Mucosa of rectum (tissue), 2 donors: ENCODE measurements at regions not wholly inside any gene's neighbourhood (a gene's known extent, or its start where the extent isn't known, plus 50 kb on each side); places are given as distances from the start of the nearest gene placed in this dataset.

Experiments
- H3K27ac ChIP-seq, 2 donors: one replicate each; pipeline ENCODE4 v1.7.0; 2013; ENCODE audit warnings: inconsistent platforms in 2 of 2, low read depth in 2 of 2, low read length in 2 of 2
- H3K27me3 ChIP-seq, 2 donors: one replicate each; pipeline ENCODE4 v1.7.0; 2013; ENCODE audit warnings: low read length in 2 of 2; ENCODE audit not compliant: control insufficient read depth in 2 of 2, insufficient read depth in 2 of 2
- H3K36me3 ChIP-seq, 2 donors: one replicate each; pipeline ENCODE4 v1.7.0; 2013; ENCODE audit warnings: low read length in 2 of 2; ENCODE audit not compliant: control insufficient read depth in 2 of 2, insufficient read depth in 2 of 2
- H3K4me1 ChIP-seq, 2 donors: one replicate each; pipeline ENCODE4 v1.7.0; 2013; ENCODE audit warnings: low read length in 2 of 2, mild to moderate bottlenecking in 1 of 2; ENCODE audit not compliant: control insufficient read depth in 2 of 2, insufficient read depth in 2 of 2
- H3K4me3 ChIP-seq, 2 donors: one replicate each; pipeline ENCODE4 v1.7.0; 2013; ENCODE audit warnings: low read length in 2 of 2
- H3K9ac ChIP-seq, 2 donors: one replicate each; pipeline ENCODE4 v1.7.0; 2013; ENCODE audit warnings: low read length in 2 of 2, low read depth in 1 of 2, mild to moderate bottlenecking in 1 of 2
- H3K9me3 ChIP-seq, 2 donors: one replicate each; pipeline ENCODE4 v1.7.0; 2013; ENCODE audit warnings: low read length in 2 of 2; ENCODE audit not compliant: control insufficient read depth in 2 of 2
- donor health status: healthy.
- donor health status: Normal muscosa, but diverticular disease.

DNA sequence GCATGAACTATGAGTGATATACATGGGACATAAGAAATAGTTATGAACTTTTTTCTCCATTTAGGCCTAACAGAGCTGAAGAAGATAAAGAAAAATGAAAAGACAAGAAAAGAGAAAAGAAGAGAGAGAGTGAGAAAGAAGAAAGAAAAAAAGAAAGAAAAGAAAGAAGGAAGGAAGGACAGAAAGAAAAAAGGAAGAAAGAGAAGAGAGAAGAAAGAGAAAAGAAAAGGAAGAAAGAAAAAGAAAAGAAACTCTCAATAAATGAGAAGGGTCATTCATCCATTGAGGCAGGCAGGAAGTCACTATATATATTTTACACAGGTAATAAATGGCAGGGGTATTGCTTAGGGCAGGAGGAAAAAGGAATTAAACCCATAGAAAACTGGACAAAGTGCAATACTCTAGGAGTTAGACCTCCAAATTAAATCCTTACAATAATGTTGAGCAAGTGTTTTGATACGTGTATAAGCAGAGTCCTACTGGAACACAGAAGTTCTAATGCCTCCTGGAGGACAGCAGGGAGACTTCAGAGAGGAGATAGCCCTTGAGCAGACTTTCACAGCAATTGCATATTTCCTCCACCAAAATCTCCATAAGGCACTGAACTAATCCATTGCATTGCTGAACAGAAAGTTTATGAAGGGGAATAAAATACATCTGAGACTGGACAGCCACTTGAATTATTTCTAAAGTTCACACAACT, 86.4 kb upstream of the TENT5A start:
- Histone ChIP-seq H3K27me3 (no peaks in the 10 kb centered on the region), H3K9me3 (no peaks in the 10 kb centered on the region), H3K9ac (no peak overlapping the region), H3K27ac (peak overlapping the region in 1 of 2 donors; percentile 24), H3K4me3 (no peak overlapping the region), H3K36me3 (no peaks in the 10 kb centered on the region), H3K4me1 (peaks cover 3 to 13% of the 10 kb centered on the region in 2 donors)

DNA sequence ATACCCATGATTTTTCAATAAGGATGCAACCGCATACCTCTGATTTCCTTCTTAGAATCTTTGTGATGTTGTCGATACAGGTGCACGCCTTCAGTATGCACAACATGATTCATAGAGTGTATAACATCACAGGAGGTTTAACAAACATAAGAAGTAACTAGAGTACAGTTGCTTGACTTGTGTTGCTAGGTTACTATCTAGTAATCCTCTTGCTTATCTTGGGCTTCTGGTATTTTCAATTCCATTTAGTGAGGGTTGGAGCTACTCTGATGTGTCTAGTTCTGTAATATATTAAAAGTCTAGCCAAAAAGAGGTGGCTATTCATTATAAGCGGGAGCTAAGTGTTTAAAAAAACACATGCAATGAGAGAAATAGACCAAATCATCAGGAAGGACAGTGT, 85.5 kb upstream of the TENT5A start:
- Histone ChIP-seq H3K27ac (peak overlapping the region; percentile 27 to 56), H3K9me3 (no peaks in the 10 kb centered on the region), H3K36me3 (no peaks in the 10 kb centered on the region), H3K4me3 (no peak overlapping the region), H3K4me1 (peaks cover 3 to 14% of the 10 kb centered on the region in 2 donors), H3K27me3 (no peaks in the 10 kb centered on the region), H3K9ac (no peak overlapping the region)

DNA sequence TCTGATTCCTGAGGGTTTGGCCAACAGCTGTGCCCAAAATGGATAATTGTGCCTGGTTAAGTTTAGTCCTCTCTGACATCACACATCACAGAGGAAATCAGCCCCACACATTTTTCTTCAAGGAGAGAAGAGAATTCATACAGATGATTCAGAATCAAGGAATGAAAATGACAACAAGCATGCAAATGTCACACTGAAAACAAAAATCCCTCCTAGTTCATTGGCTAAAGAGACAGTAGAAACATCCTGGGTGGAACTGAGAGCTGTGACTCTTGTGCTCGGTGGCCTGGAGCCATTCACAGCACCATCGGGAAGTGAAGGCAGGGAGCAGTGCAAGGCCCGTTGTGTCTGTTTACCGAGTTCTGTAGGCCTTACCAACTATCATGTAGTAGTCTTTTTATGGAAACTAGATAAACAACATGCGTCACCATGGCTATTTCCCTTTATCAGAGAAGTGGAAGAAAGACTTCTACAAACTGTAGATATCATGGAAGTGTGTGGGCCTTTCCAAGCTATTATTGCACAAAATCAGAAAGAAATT, 81.7 kb upstream of the TENT5A start:
- H3K27ac ChIP-seq, result peak overlapping the region; percentile 1 to 66
- no peaks in the 10 kb centered on the region for H3K9me3 ChIP-seq
- no peaks in the 10 kb centered on the region for H3K36me3 ChIP-seq
- no peak overlapping the region for H3K4me3 ChIP-seq
- peaks cover 7 to 21% of the 10 kb centered on the region in 2 donors for H3K4me1 ChIP-seq
- H3K27me3 ChIP-seq, result no peaks in the 10 kb centered on the region
- no peak overlapping the region for H3K9ac ChIP-seq

DNA sequence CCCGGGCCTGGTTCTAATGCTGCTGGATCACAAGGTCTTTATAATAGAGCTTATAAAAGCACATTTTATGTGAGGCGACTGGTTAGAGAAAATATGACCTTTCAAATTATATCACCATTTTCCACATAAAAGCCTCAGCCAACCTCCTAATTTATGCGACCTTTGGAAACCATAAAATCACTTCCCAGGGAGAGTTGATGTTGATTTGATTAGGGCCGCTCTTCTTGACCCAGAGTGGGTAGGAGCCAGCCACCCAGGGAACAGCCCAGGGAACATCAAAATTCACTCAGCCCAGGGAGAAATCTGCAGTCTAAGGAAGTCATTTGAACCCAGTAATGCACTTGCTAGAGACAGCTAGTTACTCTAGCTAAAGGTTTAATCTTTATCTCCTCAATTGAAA, 79.8 kb upstream of the TENT5A start:
- Histone ChIP-seq H3K4me1 (peaks cover 7 to 17% of the 10 kb centered on the region in 2 donors), H3K4me3 (no peak overlapping the region), H3K27ac (peak overlapping the region in 1 of 2 donors; percentile 13), H3K9ac (no peak overlapping the region), H3K36me3 (no peaks in the 10 kb centered on the region), H3K27me3 (no peaks in the 10 kb centered on the region), H3K9me3 (no peaks in the 10 kb centered on the region)

DNA sequence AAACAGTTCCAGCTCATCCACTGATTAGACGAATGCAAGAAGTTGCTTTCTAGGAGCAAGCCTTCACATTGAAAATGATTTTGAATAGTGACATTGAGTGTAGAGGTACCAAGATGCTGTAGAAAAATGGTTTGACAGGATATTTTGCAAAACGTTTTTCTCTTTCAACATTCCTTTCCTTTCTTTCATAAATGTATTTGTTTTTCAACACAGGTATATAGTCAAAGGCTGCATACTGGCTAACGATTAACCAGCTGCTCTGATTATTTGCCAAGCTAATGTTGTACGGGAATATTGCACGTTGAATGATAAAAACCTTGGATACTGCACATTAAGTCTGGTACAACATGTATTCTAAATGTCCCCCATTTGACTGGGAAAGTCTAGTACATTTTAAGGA, 78.8 kb upstream of the TENT5A start:
- H3K9ac ChIP-seq, result no peak overlapping the region

DNA sequence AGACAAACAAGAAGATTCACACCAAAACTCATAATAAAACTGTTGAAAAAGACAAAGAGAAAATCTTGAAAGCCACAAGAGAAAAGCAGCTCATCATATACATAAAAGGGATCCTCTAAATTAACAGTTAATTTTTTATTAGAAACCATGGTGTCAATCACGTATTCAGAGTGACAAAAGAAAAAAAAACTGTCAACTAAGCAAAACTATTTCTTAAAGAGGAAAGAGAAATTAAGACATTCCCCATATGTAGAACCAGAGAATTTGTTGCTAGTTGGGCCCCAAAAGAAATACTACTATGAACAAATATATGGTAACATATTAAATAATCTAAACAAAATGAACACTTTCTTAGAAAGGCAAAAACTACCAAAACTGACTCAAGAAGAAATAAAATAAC, 74.3 kb upstream of the TENT5A start:
- peaks cover 2 to 4% of the 10 kb centered on the region in 2 donors for H3K4me1 ChIP-seq
- H3K4me3 ChIP-seq, result no peak overlapping the region
- H3K36me3 ChIP-seq, result no peaks in the 10 kb centered on the region
- H3K27me3 ChIP-seq, result no peaks in the 10 kb centered on the region
- no peak overlapping the region for H3K9ac ChIP-seq
- no peak overlapping the region for H3K27ac ChIP-seq
- H3K9me3 ChIP-seq, result no peaks in the 10 kb centered on the region

More for the DNA sequence above, 78.8 kb upstream of the TENT5A start:
- no peaks in the 10 kb centered on the region for H3K9me3 ChIP-seq
- H3K4me1 ChIP-seq, result peaks cover 7 to 17% of the 10 kb centered on the region in 2 donors
- H3K36me3 ChIP-seq, result no peaks in the 10 kb centered on the region
- no peaks in the 10 kb centered on the region for H3K27me3 ChIP-seq
- H3K27ac ChIP-seq, result no peak overlapping the region
- peak overlapping the region in 1 of 2 donors; percentile 20 for H3K4me3 ChIP-seq

DNA sequence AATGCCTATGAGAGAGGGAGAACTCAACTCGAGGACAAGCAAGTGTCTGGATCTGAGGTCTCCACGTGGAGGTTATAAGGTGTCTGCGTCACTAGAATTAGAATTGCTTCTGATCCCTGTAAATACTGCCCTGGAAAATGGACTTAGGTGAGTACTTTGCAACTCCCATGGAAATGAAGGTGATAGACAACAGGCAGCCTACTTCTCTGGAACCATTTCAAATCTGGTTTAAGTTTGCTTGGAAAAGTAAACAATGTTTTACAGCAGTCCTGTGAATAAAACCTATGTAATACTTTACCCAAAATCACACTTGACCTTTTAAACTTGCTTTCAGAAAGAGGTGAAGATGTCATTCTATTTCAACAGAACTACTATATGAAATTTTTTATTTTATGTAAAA, 70.1 kb upstream of the TENT5A start:
- Histone ChIP-seq H3K36me3 (no peaks in the 10 kb centered on the region), H3K27ac (peak overlapping the region; percentile 38 to 59), H3K27me3 (no peaks in the 10 kb centered on the region), H3K4me1 (peaks cover 0 to 21% of the 10 kb centered on the region in 2 donors), H3K4me3 (no peak overlapping the region), H3K9ac (no peak overlapping the region), H3K9me3 (no peaks in the 10 kb centered on the region)

DNA sequence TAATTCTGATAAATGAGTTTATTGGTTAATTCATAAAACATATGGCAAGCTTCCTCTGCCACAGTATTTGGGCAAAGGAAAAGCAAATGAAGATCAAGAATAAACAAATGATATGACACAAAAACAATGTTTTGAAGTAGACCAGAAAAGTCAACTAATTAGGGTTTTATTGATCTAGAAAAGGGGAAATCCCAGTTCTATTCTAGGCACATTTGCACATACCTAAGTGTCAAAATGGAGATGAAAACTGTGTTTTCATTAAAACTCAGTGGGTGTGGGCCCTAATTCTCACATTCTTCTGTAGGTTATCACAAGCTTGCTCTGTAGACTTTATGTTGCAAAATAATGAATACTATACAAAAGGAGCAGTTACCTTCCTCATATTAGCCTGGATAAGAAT, 69.0 kb upstream of the TENT5A start:
- Histone ChIP-seq H3K4me1 (peaks cover 0 to 21% of the 10 kb centered on the region in 2 donors), H3K9ac (no peak overlapping the region), H3K4me3 (no peak overlapping the region), H3K36me3 (no peaks in the 10 kb centered on the region), H3K9me3 (no peaks in the 10 kb centered on the region), H3K27ac (peak overlapping the region; percentile 32 to 44), H3K27me3 (no peaks in the 10 kb centered on the region)

DNA sequence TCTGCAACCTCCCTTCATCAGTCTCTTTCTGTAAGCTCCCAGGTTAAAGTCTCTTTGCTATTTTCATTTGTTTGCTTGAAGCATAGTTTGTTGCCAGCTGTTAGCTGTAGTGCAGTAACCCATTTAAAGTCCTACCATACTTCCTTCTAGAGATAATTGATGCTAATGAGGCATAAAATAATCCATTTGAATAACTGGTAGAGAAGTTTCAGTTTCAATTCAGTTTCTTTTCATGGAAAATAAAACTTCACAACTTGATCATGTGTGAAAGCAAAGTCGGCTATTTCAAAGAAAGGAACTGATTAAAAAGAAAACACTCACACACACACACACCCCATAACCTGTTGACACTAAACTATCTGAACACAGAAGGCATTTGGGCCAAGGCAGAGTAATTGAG, 68.5 kb upstream of the TENT5A start:
- Histone ChIP-seq H3K36me3 (no peaks in the 10 kb centered on the region), H3K9ac (no peak overlapping the region), H3K27ac (peak overlapping the region; percentile 32 to 44), H3K4me3 (peak overlapping the region in 1 of 2 donors; percentile 28), H3K27me3 (no peaks in the 10 kb centered on the region), H3K4me1 (peaks cover 0 to 21% of the 10 kb centered on the region in 2 donors), H3K9me3 (no peaks in the 10 kb centered on the region)

DNA sequence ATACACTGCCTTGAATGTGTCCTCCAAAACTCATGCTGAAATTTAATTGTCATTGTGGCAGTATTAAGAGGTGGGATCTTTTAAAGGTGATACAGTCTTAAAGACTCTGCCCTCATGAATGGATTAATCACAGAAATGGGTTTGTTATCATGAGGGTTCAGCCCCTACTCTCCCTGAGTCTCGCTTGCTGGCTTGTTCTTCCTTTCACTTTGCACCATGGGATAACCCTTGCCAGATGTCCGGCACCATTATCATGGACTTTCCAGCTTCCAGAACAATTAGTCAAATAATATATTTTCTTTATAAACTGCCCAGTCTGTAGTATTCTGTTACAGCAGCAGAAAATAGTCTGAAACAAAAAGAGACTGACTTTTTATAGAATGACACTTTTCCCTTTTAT, 67.9 kb upstream of the TENT5A start:
- Histone ChIP-seq H3K27me3 (no peaks in the 10 kb centered on the region), H3K9me3 (no peaks in the 10 kb centered on the region), H3K4me1 (peaks cover 0 to 21% of the 10 kb centered on the region in 2 donors), H3K36me3 (no peaks in the 10 kb centered on the region), H3K4me3 (peak overlapping the region in 1 of 2 donors; percentile 28), H3K9ac (no peak overlapping the region), H3K27ac (peak overlapping the region; percentile 13 to 44)
